Loucy (cell line): ENCODE measurements at regions not wholly inside any gene's neighbourhood (a gene's known extent, or its start where the extent isn't known, plus 50 kb on each side); places are given as distances from the start of the nearest gene placed in this dataset.

ENCODE experiments used
- EZH2phosphoT487 ChIP-seq: fragments of 200-600 bp; IDR thresholded peaks from 2 replicates; pipeline ENCODE4 v1.6.1; 2018; ENCODE audit warnings: antibody characterized with exemption, mild to moderate bottlenecking, moderate library complexity, borderline replicate concordance
- TF ChIP-seq, protein P1 (sequence below): fragments of 200-600 bp; sonication (generic); conservative IDR thresholded peaks from 2 replicates; pipeline ENCODE4 v1.5.1; 2014; ENCODE audit warnings: mild to moderate bottlenecking, antibody characterized with exemption, low read length

DNA sequence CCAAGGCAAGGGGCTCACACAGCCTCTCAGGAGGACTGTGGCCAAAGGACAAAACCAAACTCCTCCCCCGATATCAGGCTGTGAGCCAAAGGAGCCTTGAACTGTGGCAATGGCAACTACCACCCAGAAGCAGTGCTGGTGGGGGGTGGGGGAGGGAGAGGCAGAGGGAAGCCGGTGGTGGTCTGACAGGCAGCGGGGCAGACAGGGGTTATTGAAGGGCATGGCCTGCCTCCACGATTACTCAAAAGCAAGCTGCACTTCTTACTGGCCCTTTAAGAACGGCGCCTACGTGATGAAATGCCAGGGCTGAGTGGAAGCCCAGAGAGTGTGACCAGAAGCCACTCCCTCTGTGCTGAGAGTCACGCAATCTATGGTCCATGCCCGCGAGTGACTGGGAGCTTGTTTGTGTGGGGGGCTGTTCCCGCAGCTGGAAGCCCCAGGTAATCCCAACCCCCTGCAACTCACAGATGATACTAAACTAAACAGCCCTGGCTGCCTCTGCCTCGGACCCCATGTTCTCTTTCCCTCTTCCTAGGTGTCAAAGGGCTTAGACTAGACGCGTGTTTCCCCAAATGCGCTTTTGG, 128.2 kb upstream of the CXCR4 start:
- TF ChIP-seq, protein P1, sequence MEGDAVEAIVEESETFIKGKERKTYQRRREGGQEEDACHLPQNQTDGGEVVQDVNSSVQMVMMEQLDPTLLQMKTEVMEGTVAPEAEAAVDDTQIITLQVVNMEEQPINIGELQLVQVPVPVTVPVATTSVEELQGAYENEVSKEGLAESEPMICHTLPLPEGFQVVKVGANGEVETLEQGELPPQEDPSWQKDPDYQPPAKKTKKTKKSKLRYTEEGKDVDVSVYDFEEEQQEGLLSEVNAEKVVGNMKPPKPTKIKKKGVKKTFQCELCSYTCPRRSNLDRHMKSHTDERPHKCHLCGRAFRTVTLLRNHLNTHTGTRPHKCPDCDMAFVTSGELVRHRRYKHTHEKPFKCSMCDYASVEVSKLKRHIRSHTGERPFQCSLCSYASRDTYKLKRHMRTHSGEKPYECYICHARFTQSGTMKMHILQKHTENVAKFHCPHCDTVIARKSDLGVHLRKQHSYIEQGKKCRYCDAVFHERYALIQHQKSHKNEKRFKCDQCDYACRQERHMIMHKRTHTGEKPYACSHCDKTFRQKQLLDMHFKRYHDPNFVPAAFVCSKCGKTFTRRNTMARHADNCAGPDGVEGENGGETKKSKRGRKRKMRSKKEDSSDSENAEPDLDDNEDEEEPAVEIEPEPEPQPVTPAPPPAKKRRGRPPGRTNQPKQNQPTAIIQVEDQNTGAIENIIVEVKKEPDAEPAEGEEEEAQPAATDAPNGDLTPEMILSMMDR = no peak
- no peak for TF ChIP-seq EZH2phosphoT487
